Liver (tissue), 8 donors: ENCODE measurements at regions not wholly inside any gene's neighbourhood (a gene's known extent, or its start where the extent isn't known, plus 50 kb on each side); places are given as distances from the start of the nearest gene placed in this dataset.

ENCODE experiments used
- DNase-seq: peaks from one replicate; pipeline ENCODE4 v3.0.0-alpha.2; 2017; ENCODE audit warnings: low spot score
- H3K27ac ChIP-seq, 2 donors: one replicate each; pipeline ENCODE4 v1.7.0; 2013; ENCODE audit warnings: inconsistent platforms in 2 of 2, low read length in 2 of 2, control low read depth in 1 of 2, low read depth in 1 of 2, mild to moderate bottlenecking in 1 of 2
- H3K27me3 ChIP-seq, 4 donors: one replicate each; pipeline versions ENCODE4 v1.6.1 to v1.7.0; 2013; ENCODE audit warnings: low read length in 3 of 4, inconsistent platforms in 1 of 4, mild to moderate bottlenecking in 1 of 4, moderate library complexity in 1 of 4; ENCODE audit not compliant: control insufficient read depth in 4 of 4, insufficient read depth in 4 of 4
- H3K36me3 ChIP-seq, 4 donors: one replicate each; pipeline versions ENCODE4 v1.6.1 to v1.7.0; 2013; ENCODE audit warnings: low read length in 3 of 4, mild to moderate bottlenecking in 3 of 4, low read depth in 1 of 4, moderate library complexity in 1 of 4; ENCODE audit not compliant: control insufficient read depth in 4 of 4, insufficient read depth in 3 of 4
- H3K4me1 ChIP-seq, 4 donors: one replicate each; pipeline versions ENCODE4 v1.6.1 to v1.7.0; 2013; ENCODE audit warnings: low read length in 3 of 4, mild to moderate bottlenecking in 3 of 4, moderate library complexity in 1 of 4; ENCODE audit not compliant: control insufficient read depth in 4 of 4, insufficient read depth in 4 of 4
- H3K4me3 ChIP-seq, 3 donors: one replicate each; pipeline versions ENCODE4 v1.6.1 to v1.7.0; 2013; ENCODE audit warnings: low read length in 3 of 3, control low read depth in 1 of 3, low read depth in 1 of 3, mild to moderate bottlenecking in 1 of 3
- H3K9ac ChIP-seq, 2 donors: one replicate each; pipeline ENCODE4 v1.7.0; 2013; ENCODE audit warnings: low read length in 2 of 2, mild to moderate bottlenecking in 2 of 2, moderate library complexity in 2 of 2, control low read depth in 1 of 2, low read depth in 1 of 2
- H3K9me3 ChIP-seq, 4 donors: one replicate each; pipeline versions ENCODE4 v1.6.1 to v1.7.0; 2013; ENCODE audit warnings: low read length in 3 of 4; ENCODE audit not compliant: control insufficient read depth in 4 of 4
- ATF3 ChIP-seq: IDR thresholded peaks from 2 replicates; pipeline ENCODE4 v1.6.1; 2016; ENCODE audit warnings: antibody characterized with exemption
- CTCF ChIP-seq: fragments of 150-350 bp; IDR thresholded peaks from 2 replicates; pipeline ENCODE4 v1.5.1; 2017; ENCODE audit warnings: improper control_type of control experiment, low read depth, low read length; ENCODE audit not compliant: missing input control
- EGR1 ChIP-seq, 2 donors: IDR thresholded peaks; 2 replicates each; pipeline ENCODE4 v1.6.1; 2016 to 2018; ENCODE audit warnings: antibody characterized with exemption in 2 of 2, low read depth in 2 of 2
- FOXA1 ChIP-seq: IDR thresholded peaks from 2 replicates; pipeline ENCODE4 v1.6.1; 2016; ENCODE audit warnings: antibody characterized with exemption
- FOXA2 ChIP-seq: IDR thresholded peaks from 2 replicates; pipeline ENCODE4 v1.6.1; 2016; ENCODE audit warnings: antibody characterized with exemption
- GABPA ChIP-seq, 2 donors: IDR thresholded peaks in 1 of 2; conservative IDR thresholded peaks in 1 of 2; 2 replicates each; pipeline ENCODE4 v1.6.1; 2016; ENCODE audit warnings: antibody characterized with exemption in 2 of 2, mild to moderate bottlenecking in 1 of 2, moderate library complexity in 1 of 2
- HNF4A ChIP-seq, 2 donors: conservative IDR thresholded peaks; 2 replicates each; pipeline ENCODE4 v1.6.1; 2016; ENCODE audit warnings: antibody characterized with exemption in 2 of 2, mild to moderate bottlenecking in 2 of 2
- HNF4G ChIP-seq: IDR thresholded peaks from 2 replicates; pipeline ENCODE4 v1.6.1; 2016; ENCODE audit warnings: antibody characterized with exemption
- JUND ChIP-seq, 2 donors: IDR thresholded peaks; 2 replicates each; pipeline ENCODE4 v1.6.1; 2016; ENCODE audit warnings: antibody characterized with exemption in 2 of 2
- NR2F2 ChIP-seq: IDR thresholded peaks from 2 replicates; pipeline ENCODE4 v1.6.1; 2016; ENCODE audit warnings: antibody characterized with exemption
- RAD21 ChIP-seq, 2 donors: IDR thresholded peaks; 2 replicates each; pipeline ENCODE4 v1.6.1; 2016; ENCODE audit warnings: antibody characterized with exemption in 2 of 2, mild to moderate bottlenecking in 2 of 2
- RXRA ChIP-seq, 2 donors: IDR thresholded peaks; 2 replicates each; pipeline ENCODE4 v1.6.1; 2017 to 2018; ENCODE audit warnings: antibody characterized with exemption in 2 of 2, mild to moderate bottlenecking in 1 of 2
- SP1 ChIP-seq: IDR thresholded peaks from 2 replicates; pipeline ENCODE4 v1.6.1; 2018; ENCODE audit warnings: antibody characterized with exemption, mild to moderate bottlenecking
- YY1 ChIP-seq: IDR thresholded peaks from 2 replicates; pipeline ENCODE4 v1.6.1; 2016; ENCODE audit warnings: antibody characterized with exemption, mild to moderate bottlenecking
- WGBS: extraction: QIAGEN DNeasy Blood & Tissue Kit; methylation state at CpG from one replicate; pipeline ENCODE4 v1.1.7; 2013; 5-methylcytosine and 5-hydroxymethylcytosine counted together
- TF ChIP-seq, protein P1 (sequence below): IDR thresholded peaks from 2 replicates; pipeline ENCODE4 v1.6.1; 2016; ENCODE audit warnings: antibody characterized with exemption
- TF ChIP-seq, protein P2 (sequence below): IDR thresholded peaks from 2 replicates; pipeline ENCODE4 v1.6.1; 2016; ENCODE audit warnings: antibody characterized with exemption
- TF ChIP-seq, protein P3 (sequence below): IDR thresholded peaks from 2 replicates; pipeline ENCODE4 v1.6.1; 2016; ENCODE audit warnings: antibody characterized with exemption, mild to moderate bottlenecking
- donor health status: healthy.
- donor health status: healthy.
- donor health status: healthy.
- donor health status: healthy.
- donor health status: healthy.

DNA sequence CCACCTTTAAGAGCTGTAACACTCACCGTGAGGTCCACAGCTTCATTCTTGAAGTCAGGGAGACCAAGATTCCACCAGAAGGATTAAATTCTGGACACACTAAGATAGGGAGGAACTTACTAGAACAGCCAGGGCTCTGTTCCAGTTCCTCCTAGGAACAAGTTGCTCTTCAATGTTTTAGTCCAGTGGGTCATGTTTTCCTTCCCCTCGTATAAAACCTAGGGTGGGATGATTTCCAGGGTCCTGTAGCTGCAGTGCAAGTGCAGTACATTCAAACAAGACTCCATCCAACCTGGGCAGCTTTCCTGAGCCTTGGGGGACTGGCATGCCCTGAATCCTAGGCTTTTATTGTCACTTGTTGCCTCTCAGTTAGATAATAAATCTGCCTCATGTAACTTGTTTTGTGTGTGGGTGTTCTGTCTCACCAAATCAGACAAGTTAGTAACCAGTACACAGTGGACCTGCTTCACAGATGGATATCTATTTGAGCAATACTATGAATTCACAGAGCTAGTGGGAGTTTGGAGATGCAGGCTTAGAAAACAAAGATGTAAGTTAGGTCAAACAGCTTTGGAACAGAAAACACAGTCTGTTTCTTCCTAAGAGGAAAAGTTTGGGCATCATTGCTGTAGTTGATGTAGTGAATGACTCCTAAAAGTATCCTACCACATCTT lies 405.6 kb downstream of the GABRG2 start:
- Histone ChIP-seq H3K4me3 (no peak overlapping the region), H3K9ac (no peak overlapping the region), H3K4me1 (no peaks in the 10 kb centered on the region), H3K9me3 (no peaks in the 10 kb centered on the region), H3K27me3 (no peaks in the 10 kb centered on the region), H3K27ac (no peak overlapping the region), H3K36me3 (no peaks in the 10 kb centered on the region)
- WGBS: 52% methylated on average over 2 of the region's 2 CpGs
- TF ChIP-seq YY1 (no peak), EGR1 (IDR thresholded peaks at IDR 0.05; ENCODE audit: low read depth in 2 of 2) (no peak), SP1 (no peak), HNF4A (conservative IDR thresholded peaks at IDR 0.05) (no peak), FOXA1 (no peak), RAD21 (IDR thresholded peaks at IDR 0.05) (no peak), JUND (IDR thresholded peaks at IDR 0.05) (no peak), FOXA2 (no peak), NR2F2 (no peak), GABPA (IDR thresholded peaks at IDR 0.05 in 1 of 2, conservative IDR thresholded peaks at IDR 0.05 in 1 of 2) (no peak), HNF4G (no peak), CTCF (no peak), ATF3 (no peak)
- TF ChIP-seq, protein P1, sequence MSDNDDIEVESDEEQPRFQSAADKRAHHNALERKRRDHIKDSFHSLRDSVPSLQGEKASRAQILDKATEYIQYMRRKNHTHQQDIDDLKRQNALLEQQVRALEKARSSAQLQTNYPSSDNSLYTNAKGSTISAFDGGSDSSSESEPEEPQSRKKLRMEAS: no peak
- TF ChIP-seq, protein P2, sequence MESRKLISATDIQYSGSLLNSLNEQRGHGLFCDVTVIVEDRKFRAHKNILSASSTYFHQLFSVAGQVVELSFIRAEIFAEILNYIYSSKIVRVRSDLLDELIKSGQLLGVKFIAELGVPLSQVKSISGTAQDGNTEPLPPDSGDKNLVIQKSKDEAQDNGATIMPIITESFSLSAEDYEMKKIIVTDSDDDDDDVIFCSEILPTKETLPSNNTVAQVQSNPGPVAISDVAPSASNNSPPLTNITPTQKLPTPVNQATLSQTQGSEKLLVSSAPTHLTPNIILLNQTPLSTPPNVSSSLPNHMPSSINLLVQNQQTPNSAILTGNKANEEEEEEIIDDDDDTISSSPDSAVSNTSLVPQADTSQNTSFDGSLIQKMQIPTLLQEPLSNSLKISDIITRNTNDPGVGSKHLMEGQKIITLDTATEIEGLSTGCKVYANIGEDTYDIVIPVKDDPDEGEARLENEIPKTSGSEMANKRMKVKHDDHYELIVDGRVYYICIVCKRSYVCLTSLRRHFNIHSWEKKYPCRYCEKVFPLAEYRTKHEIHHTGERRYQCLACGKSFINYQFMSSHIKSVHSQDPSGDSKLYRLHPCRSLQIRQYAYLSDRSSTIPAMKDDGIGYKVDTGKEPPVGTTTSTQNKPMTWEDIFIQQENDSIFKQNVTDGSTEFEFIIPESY: no peak
- no peak for DNase-seq

- H3K36me3 ChIP-seq: no peaks in the 10 kb centered on the region
- no peak for TF ChIP-seq RXRA (IDR thresholded peaks at IDR 0.05)
- no peak for TF ChIP-seq GABPA (IDR thresholded peaks at IDR 0.05 in 1 of 2, conservative IDR thresholded peaks at IDR 0.05 in 1 of 2)
Observed at GRCh38 chr5:162474239-162474638, 406.7 kb downstream of the GABRG2 start.

GRCh38 chr5:162484095-162484494 lies 416.5 kb downstream of the GABRG2 start:
- Histone ChIP-seq H3K4me1 (no peaks in the 10 kb centered on the region), H3K27ac (no peak overlapping the region), H3K9ac (no peak overlapping the region), H3K36me3 (no peaks in the 10 kb centered on the region), H3K4me3 (no peak overlapping the region), H3K27me3 (no peaks in the 10 kb centered on the region), H3K9me3 (no peaks in the 10 kb centered on the region)
- no peak for DNase-seq
- TF ChIP-seq, protein P2: no peak
- TF ChIP-seq, protein P3, sequence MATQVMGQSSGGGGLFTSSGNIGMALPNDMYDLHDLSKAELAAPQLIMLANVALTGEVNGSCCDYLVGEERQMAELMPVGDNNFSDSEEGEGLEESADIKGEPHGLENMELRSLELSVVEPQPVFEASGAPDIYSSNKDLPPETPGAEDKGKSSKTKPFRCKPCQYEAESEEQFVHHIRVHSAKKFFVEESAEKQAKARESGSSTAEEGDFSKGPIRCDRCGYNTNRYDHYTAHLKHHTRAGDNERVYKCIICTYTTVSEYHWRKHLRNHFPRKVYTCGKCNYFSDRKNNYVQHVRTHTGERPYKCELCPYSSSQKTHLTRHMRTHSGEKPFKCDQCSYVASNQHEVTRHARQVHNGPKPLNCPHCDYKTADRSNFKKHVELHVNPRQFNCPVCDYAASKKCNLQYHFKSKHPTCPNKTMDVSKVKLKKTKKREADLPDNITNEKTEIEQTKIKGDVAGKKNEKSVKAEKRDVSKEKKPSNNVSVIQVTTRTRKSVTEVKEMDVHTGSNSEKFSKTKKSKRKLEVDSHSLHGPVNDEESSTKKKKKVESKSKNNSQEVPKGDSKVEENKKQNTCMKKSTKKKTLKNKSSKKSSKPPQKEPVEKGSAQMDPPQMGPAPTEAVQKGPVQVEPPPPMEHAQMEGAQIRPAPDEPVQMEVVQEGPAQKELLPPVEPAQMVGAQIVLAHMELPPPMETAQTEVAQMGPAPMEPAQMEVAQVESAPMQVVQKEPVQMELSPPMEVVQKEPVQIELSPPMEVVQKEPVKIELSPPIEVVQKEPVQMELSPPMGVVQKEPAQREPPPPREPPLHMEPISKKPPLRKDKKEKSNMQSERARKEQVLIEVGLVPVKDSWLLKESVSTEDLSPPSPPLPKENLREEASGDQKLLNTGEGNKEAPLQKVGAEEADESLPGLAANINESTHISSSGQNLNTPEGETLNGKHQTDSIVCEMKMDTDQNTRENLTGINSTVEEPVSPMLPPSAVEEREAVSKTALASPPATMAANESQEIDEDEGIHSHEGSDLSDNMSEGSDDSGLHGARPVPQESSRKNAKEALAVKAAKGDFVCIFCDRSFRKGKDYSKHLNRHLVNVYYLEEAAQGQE: no peak
- TF ChIP-seq NR2F2 (no peak), FOXA2 (no peak), YY1 (no peak)
- TF ChIP-seq, protein P1: no peak
- 89% methylated on average over 6 of the region's 6 CpGs for WGBS

More at GRCh38 chr5:162474239-162474638, 406.7 kb downstream of the GABRG2 start:
- H3K4me1 ChIP-seq: no peaks in the 10 kb centered on the region
- no peak overlapping the region for H3K9ac ChIP-seq
- H3K9me3 ChIP-seq: no peaks in the 10 kb centered on the region
- H3K4me3 ChIP-seq: no peak overlapping the region
- DNase-seq: no peak
- H3K27me3 ChIP-seq: no peaks in the 10 kb centered on the region
- H3K27ac ChIP-seq: no peak overlapping the region
